ENCODE measurements at regions not wholly inside any gene's neighbourhood (a gene's known extent, or its start where the extent isn't known, plus 50 kb on each side); places are given as distances from the start of the nearest gene placed in this dataset.

DNA sequence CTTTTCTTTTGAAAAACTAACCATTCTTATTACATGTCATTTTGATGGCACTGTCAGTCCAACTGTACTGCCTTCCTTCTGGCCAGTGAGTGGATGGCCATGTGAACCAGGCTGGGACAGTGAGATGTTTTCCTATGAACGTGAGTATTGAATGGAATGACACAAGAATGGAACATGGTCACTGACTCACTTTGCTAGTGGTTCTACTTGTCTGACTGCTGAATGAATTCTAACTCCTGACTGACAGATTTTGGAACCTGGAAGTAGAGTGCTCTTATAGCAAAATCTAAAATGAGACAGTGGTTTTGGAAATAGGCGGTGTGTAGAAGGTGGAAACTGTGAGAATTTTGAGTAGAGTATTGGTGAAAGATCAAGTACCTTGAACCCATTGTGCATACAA, 606.9 kb upstream of the KCNMB2 start:
- H3K36me3 ChIP-seq (ENCODE audit: insufficient read depth, low read length): no peaks in the 10 kb centered on the region
- no peaks in the 10 kb centered on the region for H3K9me3 ChIP-seq (ENCODE audit: insufficient read depth, low read depth, low read length)
- H3K4me3 ChIP-seq (ENCODE audit: low read length): no peak overlapping the region
- WGBS: 95% methylated on average over 2 of the region's 2 CpGs
- H3K4me1 ChIP-seq (ENCODE audit: insufficient read depth, low read length): 0 out of 2 replicates have a peak, but pooled peaks cover 7% of the 10 kb centered on the region
- H3K9ac ChIP-seq (ENCODE audit: low read depth, low read length): no peak overlapping the region
- H3K27ac ChIP-seq (ENCODE audit: low read depth, low read length): no peak overlapping the region
- H3K27me3 ChIP-seq (ENCODE audit: insufficient read depth, low read length): no peaks in the 10 kb centered on the region

DNA sequence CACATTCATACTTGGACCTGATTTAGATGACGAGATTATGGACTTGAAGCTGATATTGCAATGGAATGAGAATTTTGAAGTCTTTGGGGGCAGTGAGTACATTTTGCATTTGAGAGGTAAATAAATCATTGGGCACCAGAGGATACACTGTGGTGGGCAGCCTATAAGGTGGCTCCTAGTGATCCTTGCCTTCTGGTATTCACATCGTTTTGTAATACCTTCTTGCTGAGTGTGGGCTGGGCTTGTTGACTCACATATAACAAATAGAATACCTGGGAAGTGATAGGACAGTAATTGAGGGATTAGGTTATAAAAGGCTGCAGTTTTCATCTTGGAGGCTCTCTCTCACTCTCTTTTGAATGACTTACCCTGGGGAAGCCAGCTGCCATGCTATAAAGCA, 605.5 kb upstream of the KCNMB2 start:
- Histone ChIP-seq H3K9ac (ENCODE audit: low read depth, low read length) (no peak overlapping the region), H3K27ac (ENCODE audit: low read depth, low read length) (no peak overlapping the region), H3K27me3 (ENCODE audit: insufficient read depth, low read length) (no peaks in the 10 kb centered on the region), H3K4me3 (ENCODE audit: low read length) (no peak overlapping the region), H3K9me3 (ENCODE audit: insufficient read depth, low read depth, low read length) (no peaks in the 10 kb centered on the region), H3K36me3 (ENCODE audit: insufficient read depth, low read length) (no peaks in the 10 kb centered on the region), H3K4me1 (ENCODE audit: insufficient read depth, low read length) (peaks cover 7% of the 10 kb centered on the region; the same call in 1 of the 2 replicates)
- 96% methylated on average over 2 of the region's 2 CpGs for WGBS

- Histone ChIP-seq H3K4me1 (ENCODE audit: insufficient read depth, low read length) (peaks cover 7% of the 10 kb centered on the region; the same call in 1 of the 2 replicates), H3K27me3 (ENCODE audit: insufficient read depth, low read length) (no peaks in the 10 kb centered on the region), H3K9ac (ENCODE audit: low read depth, low read length) (no peak overlapping the region), H3K9me3 (ENCODE audit: insufficient read depth, low read depth, low read length) (no peaks in the 10 kb centered on the region), H3K36me3 (ENCODE audit: insufficient read depth, low read length) (no peaks in the 10 kb centered on the region), H3K4me3 (ENCODE audit: low read length) (no peak overlapping the region), H3K27ac (ENCODE audit: low read depth, low read length) (no peak overlapping the region)
- WGBS: 94% methylated on average over 2 of the region's 2 CpGs
Observed at GRCh38 chr3:177931346-177931745, 604.9 kb upstream of the KCNMB2 start.

- WGBS: 98% methylated on average over 1 of the region's 1 CpG
- no peak overlapping the region for H3K27ac ChIP-seq (ENCODE audit: low read depth, low read length)
- H3K36me3 ChIP-seq (ENCODE audit: insufficient read depth, low read length): no peaks in the 10 kb centered on the region
- H3K4me1 ChIP-seq (ENCODE audit: insufficient read depth, low read length): peaks cover 7% of the 10 kb centered on the region; the same call in 1 of the 2 replicates
- no peak overlapping the region for H3K9ac ChIP-seq (ENCODE audit: low read depth, low read length)
- H3K4me3 ChIP-seq (ENCODE audit: low read length): no peak overlapping the region
- H3K27me3 ChIP-seq (ENCODE audit: insufficient read depth, low read length): no peaks in the 10 kb centered on the region
- no peaks in the 10 kb centered on the region for H3K9me3 ChIP-seq (ENCODE audit: insufficient read depth, low read depth, low read length)
Observed at GRCh38 chr3:177932346-177932745, 603.9 kb upstream of the KCNMB2 start.

- Histone ChIP-seq H3K27ac (ENCODE audit: low read depth, low read length) (no peak overlapping the region), H3K4me1 (ENCODE audit: insufficient read depth, low read length) (peaks cover 6% of the 10 kb centered on the region; the same call in 1 of the 2 replicates), H3K9ac (ENCODE audit: low read depth, low read length) (no peak overlapping the region), H3K4me3 (ENCODE audit: low read length) (no peak overlapping the region), H3K36me3 (ENCODE audit: insufficient read depth, low read length) (no peaks in the 10 kb centered on the region), H3K9me3 (ENCODE audit: insufficient read depth, low read depth, low read length) (no peaks in the 10 kb centered on the region), H3K27me3 (ENCODE audit: insufficient read depth, low read length) (no peaks in the 10 kb centered on the region)
- 95% methylated on average over 4 of the region's 5 CpGs for WGBS
Observed at GRCh38 chr3:177932750-177933660, 603.2 kb upstream of the KCNMB2 start.

GRCh38 chr3:177934001-177934891, 602.0 kb upstream of the KCNMB2 start:
- H3K4me3 ChIP-seq (ENCODE audit: low read length): no peak overlapping the region
- no peaks in the 10 kb centered on the region for H3K36me3 ChIP-seq (ENCODE audit: insufficient read depth, low read length)
- 89% methylated on average over 9 of the region's 10 CpGs for WGBS
- no peak overlapping the region for H3K27ac ChIP-seq (ENCODE audit: low read depth, low read length)
- H3K27me3 ChIP-seq (ENCODE audit: insufficient read depth, low read length): no peaks in the 10 kb centered on the region
- no peaks in the 10 kb centered on the region; the same call in 1 of the 2 replicates for H3K4me1 ChIP-seq (ENCODE audit: insufficient read depth, low read length)
- H3K9ac ChIP-seq (ENCODE audit: low read depth, low read length): no peak overlapping the region
- H3K9me3 ChIP-seq (ENCODE audit: insufficient read depth, low read depth, low read length): no peaks in the 10 kb centered on the region

DNA sequence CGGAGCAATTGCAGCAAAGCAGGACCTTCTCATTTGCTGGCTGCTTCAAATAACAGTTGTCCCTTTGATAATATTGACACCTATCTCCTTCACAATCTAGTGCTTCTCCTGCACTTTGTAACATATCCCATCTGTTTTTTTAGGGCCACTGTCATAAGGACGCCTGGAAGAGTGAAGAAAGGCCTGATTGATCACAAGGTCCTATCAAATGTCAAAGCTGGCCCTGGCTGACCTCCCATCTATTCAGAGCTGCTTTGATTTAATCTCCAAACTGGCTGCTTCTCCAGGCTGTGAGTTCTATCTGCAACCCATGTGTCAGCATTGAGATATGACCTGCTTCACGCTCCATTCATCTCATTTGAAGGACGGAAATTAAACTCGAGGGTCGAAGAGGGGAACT, 601.2 kb upstream of the KCNMB2 start:
- Histone ChIP-seq H3K36me3 (ENCODE audit: insufficient read depth, low read length) (no peaks in the 10 kb centered on the region), H3K27me3 (ENCODE audit: insufficient read depth, low read length) (no peaks in the 10 kb centered on the region), H3K9me3 (ENCODE audit: insufficient read depth, low read depth, low read length) (no peaks in the 10 kb centered on the region), H3K27ac (ENCODE audit: low read depth, low read length) (no peak overlapping the region), H3K4me1 (ENCODE audit: insufficient read depth, low read length) (no peaks in the 10 kb centered on the region; the same call in 1 of the 2 replicates), H3K4me3 (ENCODE audit: low read length) (no peak overlapping the region), H3K9ac (ENCODE audit: low read depth, low read length) (no peak overlapping the region)
- WGBS: 93% methylated on average over 4 of the region's 6 CpGs

DNA sequence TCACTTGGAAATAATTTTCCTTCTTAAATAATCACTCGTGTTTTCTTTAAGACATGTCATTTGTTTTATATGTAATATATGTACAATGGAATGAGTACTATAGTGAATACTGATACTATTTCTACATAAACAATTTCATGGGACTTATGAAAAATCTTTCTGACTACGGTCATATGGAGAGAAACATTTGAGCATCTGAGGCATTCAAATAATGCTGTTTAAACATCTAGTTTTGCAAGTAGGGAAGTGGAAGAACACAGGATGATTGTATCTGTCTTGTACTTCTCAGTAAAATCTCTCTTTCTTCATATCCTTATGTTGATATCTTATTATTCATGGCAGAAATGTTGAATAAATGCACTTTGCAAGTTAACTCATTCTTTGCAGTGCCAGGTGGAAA, 599.5 kb upstream of the KCNMB2 start:
- WGBS: 94% methylated on average over 1 of the region's 2 CpGs
- no peak overlapping the region for H3K4me3 ChIP-seq (ENCODE audit: low read length)
- no peak overlapping the region for H3K27ac ChIP-seq (ENCODE audit: low read depth, low read length)
- peaks cover 5% of the 10 kb centered on the region for H3K4me1 ChIP-seq (ENCODE audit: insufficient read depth, low read length)
- H3K36me3 ChIP-seq (ENCODE audit: insufficient read depth, low read length): no peaks in the 10 kb centered on the region
- H3K9ac ChIP-seq (ENCODE audit: low read depth, low read length): no peak overlapping the region
- H3K9me3 ChIP-seq (ENCODE audit: insufficient read depth, low read depth, low read length): no peaks in the 10 kb centered on the region
- H3K27me3 ChIP-seq (ENCODE audit: insufficient read depth, low read length): no peaks in the 10 kb centered on the region

GRCh38 chr3:177942911-177943310, 593.3 kb upstream of the KCNMB2 start:
- no CpG with 5 or more reads among the region's 2 CpGs for WGBS

DNA sequence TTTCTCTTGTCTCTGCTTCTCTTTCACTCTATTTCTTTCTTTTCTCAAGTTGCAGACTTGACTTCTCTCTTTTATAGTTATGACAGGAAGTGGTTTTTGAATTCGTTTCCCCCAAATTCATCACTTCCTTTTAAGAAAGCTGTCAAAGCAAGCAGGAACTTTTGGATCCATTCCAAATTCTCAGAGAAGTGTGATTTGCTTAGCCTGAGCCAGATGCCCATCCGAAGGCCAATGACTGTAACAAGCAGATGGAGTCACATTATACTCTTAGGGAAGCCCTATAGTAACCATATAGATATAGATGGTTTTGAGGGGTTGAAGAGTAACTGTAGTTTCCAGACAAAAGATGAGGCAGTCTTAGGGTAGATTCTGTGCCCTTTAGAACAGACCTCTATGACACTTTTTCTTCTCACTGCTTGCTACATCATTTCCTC, 592.0 kb upstream of the KCNMB2 start:
- no peak overlapping the region for H3K27ac ChIP-seq (ENCODE audit: low read depth, low read length)
- H3K27me3 ChIP-seq (ENCODE audit: insufficient read depth, low read length): no peaks in the 10 kb centered on the region
- 95% methylated on average over 2 of the region's 2 CpGs for WGBS
- H3K36me3 ChIP-seq (ENCODE audit: insufficient read depth, low read length): no peaks in the 10 kb centered on the region
- peaks cover 8% of the 10 kb centered on the region for H3K4me1 ChIP-seq (ENCODE audit: insufficient read depth, low read length)
- no peak overlapping the region for H3K9ac ChIP-seq (ENCODE audit: low read depth, low read length)
- no peak overlapping the region for H3K4me3 ChIP-seq (ENCODE audit: low read length)
- no peaks in the 10 kb centered on the region for H3K9me3 ChIP-seq (ENCODE audit: insufficient read depth, low read depth, low read length)

More at GRCh38 chr3:177942911-177943310, 593.3 kb upstream of the KCNMB2 start:
- no peaks in the 10 kb centered on the region for H3K36me3 ChIP-seq (ENCODE audit: insufficient read depth, low read length)
- peaks cover 8% of the 10 kb centered on the region for H3K4me1 ChIP-seq (ENCODE audit: insufficient read depth, low read length)
- no peak overlapping the region for H3K9ac ChIP-seq (ENCODE audit: low read depth, low read length)
- no peaks in the 10 kb centered on the region for H3K9me3 ChIP-seq (ENCODE audit: insufficient read depth, low read depth, low read length)
- no peak overlapping the region for H3K4me3 ChIP-seq (ENCODE audit: low read length)
- no peaks in the 10 kb centered on the region for H3K27me3 ChIP-seq (ENCODE audit: insufficient read depth, low read length)
- H3K27ac ChIP-seq (ENCODE audit: low read depth, low read length): no peak overlapping the region

DNA sequence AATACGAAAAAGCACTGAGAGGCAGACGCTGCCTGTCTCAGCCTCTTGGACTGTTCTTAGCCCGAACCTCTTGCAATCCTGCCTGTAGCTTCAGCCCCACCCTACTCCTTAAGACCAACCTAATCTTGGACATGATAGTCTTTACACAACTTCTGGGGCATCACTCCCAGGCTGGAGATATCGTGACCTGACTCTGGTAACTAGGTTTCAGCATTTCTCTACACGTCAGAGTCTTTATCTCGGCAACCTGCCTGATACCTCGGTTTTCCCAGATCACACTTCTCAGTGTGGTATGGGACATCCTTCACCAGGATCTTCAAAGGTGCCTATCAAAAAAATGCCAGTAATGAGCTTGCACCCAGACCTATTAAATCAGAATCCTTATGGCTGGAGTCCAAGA, 590.2 kb upstream of the KCNMB2 start:
- H3K9ac ChIP-seq (ENCODE audit: low read depth, low read length): no peak overlapping the region
- H3K4me1 ChIP-seq (ENCODE audit: insufficient read depth, low read length): peaks cover 8% of the 10 kb centered on the region
- H3K4me3 ChIP-seq (ENCODE audit: low read length): no peak overlapping the region
- WGBS: 94% methylated on average over 7 of the region's 7 CpGs
- no peaks in the 10 kb centered on the region for H3K9me3 ChIP-seq (ENCODE audit: insufficient read depth, low read depth, low read length)
- H3K27me3 ChIP-seq (ENCODE audit: insufficient read depth, low read length): no peaks in the 10 kb centered on the region
- no peak overlapping the region for H3K27ac ChIP-seq (ENCODE audit: low read depth, low read length)
- no peaks in the 10 kb centered on the region for H3K36me3 ChIP-seq (ENCODE audit: insufficient read depth, low read length)

Data from HUES64 (cell line).